ENCODE measurements at regions not wholly inside any gene's neighbourhood (a gene's known extent, or its start where the extent isn't known, plus 50 kb on each side); places are given as distances from the start of the nearest gene placed in this dataset.

DNA sequence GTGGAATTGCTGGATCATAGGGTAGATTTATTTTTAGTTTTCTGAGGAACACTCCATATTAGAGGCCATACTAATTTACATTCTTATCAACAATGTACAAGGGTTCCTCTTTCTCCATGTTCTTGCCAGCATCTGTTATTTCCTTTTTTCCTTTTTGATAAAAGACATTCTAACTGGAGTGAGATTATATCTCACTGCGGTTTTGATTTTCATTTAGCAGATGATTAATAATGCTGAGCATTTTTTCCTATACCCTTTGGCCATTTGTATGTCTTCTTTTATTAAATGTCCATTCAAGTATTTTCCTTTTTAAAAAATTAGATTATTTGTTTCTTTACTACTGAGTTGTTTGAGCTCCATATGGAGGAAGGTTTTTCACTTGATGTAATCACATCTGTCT, 1189.5 kb downstream of the ZPLD1 start:
- ATAC-seq (ENCODE audit: insufficient read depth, low read depth) (no peak), DNase-seq (no peak)
- no peaks in the 10 kb centered on the region for H3K36me3 ChIP-seq (ENCODE audit: insufficient read depth, low read length)
- H3K27me3 ChIP-seq (ENCODE audit: insufficient read depth, low read length, poor library complexity): no peaks in the 10 kb centered on the region
- no peak overlapping the region for H3K9ac ChIP-seq (ENCODE audit: low read depth, low read length)
- H3K27ac ChIP-seq (ENCODE audit: low read length): no peak overlapping the region
- no peaks in the 10 kb centered on the region for H3K4me1 ChIP-seq (ENCODE audit: insufficient read depth, low read length)
- no peaks in the 10 kb centered on the region for H3K79me2 ChIP-seq (ENCODE audit: insufficient read depth, low read length)
- H3K9me3 ChIP-seq (ENCODE audit: insufficient read depth, low read length, severe bottlenecking): no peaks in the 10 kb centered on the region
- no peak overlapping the region for H2AFZ ChIP-seq (ENCODE audit: low read depth, low read length)
- H3K4me3 ChIP-seq (ENCODE audit: low read depth in 1 of 2, low read length in 2 of 2): no peak overlapping the region
- H4K20me1 ChIP-seq (ENCODE audit: insufficient read depth, low read length): no peaks in the 10 kb centered on the region
- no peak for TF ChIP-seq EZH2 (IDR thresholded peaks at IDR 0.05; ENCODE audit: borderline replicate concordance, low read depth, low read length, severe bottlenecking)
- TF ChIP-seq, protein P1, sequence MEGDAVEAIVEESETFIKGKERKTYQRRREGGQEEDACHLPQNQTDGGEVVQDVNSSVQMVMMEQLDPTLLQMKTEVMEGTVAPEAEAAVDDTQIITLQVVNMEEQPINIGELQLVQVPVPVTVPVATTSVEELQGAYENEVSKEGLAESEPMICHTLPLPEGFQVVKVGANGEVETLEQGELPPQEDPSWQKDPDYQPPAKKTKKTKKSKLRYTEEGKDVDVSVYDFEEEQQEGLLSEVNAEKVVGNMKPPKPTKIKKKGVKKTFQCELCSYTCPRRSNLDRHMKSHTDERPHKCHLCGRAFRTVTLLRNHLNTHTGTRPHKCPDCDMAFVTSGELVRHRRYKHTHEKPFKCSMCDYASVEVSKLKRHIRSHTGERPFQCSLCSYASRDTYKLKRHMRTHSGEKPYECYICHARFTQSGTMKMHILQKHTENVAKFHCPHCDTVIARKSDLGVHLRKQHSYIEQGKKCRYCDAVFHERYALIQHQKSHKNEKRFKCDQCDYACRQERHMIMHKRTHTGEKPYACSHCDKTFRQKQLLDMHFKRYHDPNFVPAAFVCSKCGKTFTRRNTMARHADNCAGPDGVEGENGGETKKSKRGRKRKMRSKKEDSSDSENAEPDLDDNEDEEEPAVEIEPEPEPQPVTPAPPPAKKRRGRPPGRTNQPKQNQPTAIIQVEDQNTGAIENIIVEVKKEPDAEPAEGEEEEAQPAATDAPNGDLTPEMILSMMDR (IDR thresholded peaks at IDR 0.05; ENCODE audit: borderline replicate concordance, extremely low read depth, low read length, poor library complexity, severe bottlenecking): no peak
- H3K4me2 ChIP-seq (ENCODE audit: insufficient read depth, low read length): no peak overlapping the region

DNA sequence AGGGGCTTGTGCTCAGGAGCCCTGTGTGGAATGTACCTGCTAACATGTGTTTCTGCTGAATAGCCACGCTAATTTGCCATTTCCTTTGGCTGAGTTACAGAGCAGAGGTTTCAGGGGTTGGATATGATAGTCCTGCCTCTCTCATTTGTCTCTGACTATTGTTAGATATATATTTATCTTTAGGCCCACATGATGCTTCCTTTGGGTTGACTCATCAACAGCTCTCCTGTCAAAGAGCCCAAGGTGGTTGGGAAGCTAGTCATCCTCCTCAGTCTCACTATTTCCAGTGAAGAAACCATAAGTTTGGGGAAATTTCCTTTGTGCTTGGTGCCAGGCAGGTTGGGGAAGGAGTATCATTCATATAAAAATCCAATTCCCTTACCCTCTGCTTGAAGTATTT, 1194.6 kb downstream of the ZPLD1 start:
- Histone ChIP-seq H3K36me3 (ENCODE audit: insufficient read depth, low read length) (no peaks in the 10 kb centered on the region), H3K79me2 (ENCODE audit: insufficient read depth, low read length) (no peaks in the 10 kb centered on the region), H3K27ac (ENCODE audit: low read length) (no peak overlapping the region), H3K4me1 (ENCODE audit: insufficient read depth, low read length) (no peaks in the 10 kb centered on the region), H3K4me3 (ENCODE audit: low read depth in 1 of 2, low read length in 2 of 2) (no peak overlapping the region), H3K27me3 (ENCODE audit: insufficient read depth, low read length, poor library complexity) (no peaks in the 10 kb centered on the region), H3K9me3 (ENCODE audit: insufficient read depth, low read length, severe bottlenecking) (peaks cover 7% of the 10 kb centered on the region), H2AFZ (ENCODE audit: low read depth, low read length) (no peak overlapping the region), H4K20me1 (ENCODE audit: insufficient read depth, low read length) (no peaks in the 10 kb centered on the region), H3K9ac (ENCODE audit: low read depth, low read length) (no peak overlapping the region), H3K4me2 (ENCODE audit: insufficient read depth, low read length) (no peak overlapping the region)
- TF ChIP-seq EZH2 (IDR thresholded peaks at IDR 0.05; ENCODE audit: borderline replicate concordance, low read depth, low read length, severe bottlenecking): no peak
- TF ChIP-seq, protein P1 (IDR thresholded peaks at IDR 0.05; ENCODE audit: borderline replicate concordance, extremely low read depth, low read length, poor library complexity, severe bottlenecking): no peak
- ATAC-seq (ENCODE audit: insufficient read depth, low read depth): no peak
- no peak for DNase-seq

DNA sequence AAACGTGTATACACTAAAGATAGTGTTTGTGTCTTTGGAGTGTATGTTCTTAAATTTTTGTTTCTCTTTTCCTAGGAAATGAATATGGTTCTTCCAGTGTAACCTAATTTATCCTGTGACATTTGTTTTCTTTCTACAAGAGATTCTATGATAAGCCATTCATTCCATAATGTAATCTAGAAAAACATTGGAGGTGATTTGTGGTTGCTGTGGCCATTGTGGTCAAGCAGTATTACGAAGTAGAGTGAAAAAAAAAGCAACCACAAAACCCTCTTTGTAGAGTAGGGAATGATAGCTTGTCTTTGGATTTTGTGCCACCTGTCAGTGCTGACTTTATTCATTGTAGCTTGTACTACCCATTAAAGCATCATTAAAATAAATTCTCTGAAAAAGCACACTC, 1209.6 kb downstream of the ZPLD1 start:
- no peaks in the 10 kb centered on the region for H3K79me2 ChIP-seq (ENCODE audit: insufficient read depth, low read length)
- H3K4me2 ChIP-seq (ENCODE audit: insufficient read depth, low read length): no peak overlapping the region
- no peak overlapping the region for H3K27ac ChIP-seq (ENCODE audit: low read length)
- H2AFZ ChIP-seq (ENCODE audit: low read depth, low read length): no peak overlapping the region
- TF ChIP-seq, protein P1 (IDR thresholded peaks at IDR 0.05; ENCODE audit: borderline replicate concordance, extremely low read depth, low read length, poor library complexity, severe bottlenecking): no peak
- no peak for TF ChIP-seq EZH2 (IDR thresholded peaks at IDR 0.05; ENCODE audit: borderline replicate concordance, low read depth, low read length, severe bottlenecking)
- no peak overlapping the region for H3K9ac ChIP-seq (ENCODE audit: low read depth, low read length)
- no peak for DNase-seq
- no peak overlapping the region for H3K4me3 ChIP-seq (ENCODE audit: low read depth in 1 of 2, low read length in 2 of 2)
- no peaks in the 10 kb centered on the region for H4K20me1 ChIP-seq (ENCODE audit: insufficient read depth, low read length)
- no peaks in the 10 kb centered on the region for H3K9me3 ChIP-seq (ENCODE audit: insufficient read depth, low read length, severe bottlenecking)
- H3K36me3 ChIP-seq (ENCODE audit: insufficient read depth, low read length): no peaks in the 10 kb centered on the region
- no peaks in the 10 kb centered on the region for H3K27me3 ChIP-seq (ENCODE audit: insufficient read depth, low read length, poor library complexity)
- no peaks in the 10 kb centered on the region for H3K4me1 ChIP-seq (ENCODE audit: insufficient read depth, low read length)
- peak; percentile 49; the same call in 2 of the 3 replicates for ATAC-seq (ENCODE audit: insufficient read depth, low read depth)

DNA sequence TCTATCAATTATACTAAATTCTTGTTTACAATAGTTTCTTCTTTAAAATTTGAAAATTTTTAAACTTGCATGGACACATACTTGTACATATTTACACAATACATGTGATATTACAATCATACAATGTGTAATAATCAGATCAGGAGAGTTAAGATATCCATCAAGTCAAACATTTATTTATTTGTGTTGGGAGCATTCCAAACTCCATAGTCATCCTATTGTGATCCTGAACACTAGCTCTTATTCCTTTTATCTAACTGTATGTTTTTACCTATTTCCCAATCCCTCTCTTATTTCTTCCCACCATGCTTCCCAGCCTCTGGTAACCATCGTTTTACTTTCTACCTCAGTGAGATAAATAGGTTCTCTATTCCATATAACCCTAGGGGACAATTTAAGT, 1219.2 kb downstream of the ZPLD1 start:
- no peak overlapping the region for H3K27ac ChIP-seq (ENCODE audit: low read length)
- no peak overlapping the region for H2AFZ ChIP-seq (ENCODE audit: low read depth, low read length)
- H4K20me1 ChIP-seq (ENCODE audit: insufficient read depth, low read length): no peaks in the 10 kb centered on the region
- no peaks in the 10 kb centered on the region for H3K79me2 ChIP-seq (ENCODE audit: insufficient read depth, low read length)
- H3K4me1 ChIP-seq (ENCODE audit: insufficient read depth, low read length): no peaks in the 10 kb centered on the region
- no peak for ATAC-seq (ENCODE audit: insufficient read depth, low read depth)
- no peaks in the 10 kb centered on the region for H3K9me3 ChIP-seq (ENCODE audit: insufficient read depth, low read length, severe bottlenecking)
- H3K27me3 ChIP-seq (ENCODE audit: insufficient read depth, low read length, poor library complexity): no peaks in the 10 kb centered on the region
- DNase-seq: no peak
- no peak for TF ChIP-seq EZH2 (IDR thresholded peaks at IDR 0.05; ENCODE audit: borderline replicate concordance, low read depth, low read length, severe bottlenecking)
- TF ChIP-seq, protein P1 (IDR thresholded peaks at IDR 0.05; ENCODE audit: borderline replicate concordance, extremely low read depth, low read length, poor library complexity, severe bottlenecking): no peak
- H3K9ac ChIP-seq (ENCODE audit: low read depth, low read length): no peak overlapping the region
- H3K4me2 ChIP-seq (ENCODE audit: insufficient read depth, low read length): no peak overlapping the region
- no peak overlapping the region for H3K4me3 ChIP-seq (ENCODE audit: low read depth in 1 of 2, low read length in 2 of 2)
- H3K36me3 ChIP-seq (ENCODE audit: insufficient read depth, low read length): no peaks in the 10 kb centered on the region
